HG02938 (cell line): ENCODE measurements at regions not wholly inside any gene's neighbourhood (a gene's known extent, or its start where the extent isn't known, plus 50 kb on each side); places are given as distances from the start of the nearest gene placed in this dataset.
"Not testable (repeated sequence)": the region's sequence is repeated elsewhere in the genome, so short reads cannot be mapped to it uniquely, and the experiment has no call there.

Source experiments
- ATAC-seq: cut with Tn5 transposase; IDR thresholded peaks from one replicate; pipeline ENCODE4 v1.9.1; 2021; ENCODE audit warnings: mild to moderate bottlenecking, moderate library complexity; ENCODE audit not compliant: unreplicated experiment

- no peak for ATAC-seq
Measured at GRCh38 chr6:27095914-27096313, 151.6 kb upstream of the PRSS16 start.

GRCh38 chr6:27096834-27097511 lies 150.5 kb upstream of the PRSS16 start:
- ATAC-seq = no peak

- no peak for ATAC-seq
Measured at GRCh38 chr6:27098956-27099355, 148.5 kb upstream of the PRSS16 start.

- ATAC-seq = no peak
Measured at GRCh38 chr6:27100921-27101320, 146.6 kb upstream of the PRSS16 start.

GRCh38 chr6:27101824-27102223 lies 145.7 kb upstream of the PRSS16 start:
- no peak for ATAC-seq

GRCh38 chr6:27106382-27106781 lies 141.1 kb upstream of the PRSS16 start:
- ATAC-seq = no peak

GRCh38 chr6:27111743-27112142 lies 135.8 kb upstream of the PRSS16 start:
- ATAC-seq = no peak

GRCh38 chr6:27112974-27113373 lies 134.5 kb upstream of the PRSS16 start:
- ATAC-seq = no peak

GRCh38 chr6:27119329-27119728 lies 128.2 kb upstream of the PRSS16 start:
- no peak for ATAC-seq

- ATAC-seq = no peak
Measured at GRCh38 chr6:27119761-27120160, 127.7 kb upstream of the PRSS16 start.

- no peak for ATAC-seq
Measured at GRCh38 chr6:27121640-27122039, 125.9 kb upstream of the PRSS16 start.

- ATAC-seq = no peak
Measured at GRCh38 chr6:27124252-27124657, 123.2 kb upstream of the PRSS16 start.

- ATAC-seq = no peak
Measured at GRCh38 chr6:27126046-27126814, 121.3 kb upstream of the PRSS16 start.

- peak; percentile 50 for ATAC-seq
Measured at GRCh38 chr6:27126815-27127537, 120.5 kb upstream of the PRSS16 start.

- not testable (repeated sequence) for ATAC-seq
Measured at GRCh38 chr6:27127874-27128273, 119.6 kb upstream of the PRSS16 start.

GRCh38 chr6:27128311-27129094 lies 119.0 kb upstream of the PRSS16 start:
- ATAC-seq = no peak

- no peak for ATAC-seq
Measured at GRCh38 chr6:27129095-27129815, 118.2 kb upstream of the PRSS16 start.

GRCh38 chr6:27129917-27130316 lies 117.6 kb upstream of the PRSS16 start:
- ATAC-seq = no peak

- ATAC-seq = no peak
Measured at GRCh38 chr6:27130668-27131428, 116.7 kb upstream of the PRSS16 start.

- peak; percentile 8 for ATAC-seq
Measured at GRCh38 chr6:27132282-27132531, 115.3 kb upstream of the PRSS16 start.
